GM18951 (cell line): ENCODE measurements at regions not wholly inside any gene's neighbourhood (a gene's known extent, or its start where the extent isn't known, plus 50 kb on each side); places are given as distances from the start of the nearest gene placed in this dataset.
"Not testable (repeated sequence)": the region's sequence is repeated elsewhere in the genome, so short reads cannot be mapped to it uniquely, and the experiment has no call there.

Source experiments
- POLR2A ChIP-seq: IDR thresholded peaks from 4 replicates; pipeline ENCODE4 v1.6.1; 2011; ENCODE audit warnings: mild to moderate bottlenecking; ENCODE audit not compliant: insufficient read length, insufficient read depth; ENCODE audit errors: extremely low read depth
- in situ Hi-C: fragments of 300-500 bp; cut with MboI; formaldehyde crosslinking; loops from one replicate; pipeline ENCODE4 v1.12.0; 2022; ENCODE audit warnings: low sequenced_read_pairs, mixed read lengths, inconsistent platforms; ENCODE audit not compliant: unreplicated experiment

- in situ Hi-C loops, result no loop called here
- no peak for TF ChIP-seq POLR2A
Observed at GRCh38 chr4:3945511-3946290, 179.5 kb downstream of the ADRA2C start.

- in situ Hi-C loops, result not testable (repeated sequence)
Observed at GRCh38 chr4:3946553-3946952, 180.4 kb downstream of the ADRA2C start.

- in situ Hi-C loops, result not testable (repeated sequence)
Observed at GRCh38 chr4:3947761-3948160, 181.6 kb downstream of the ADRA2C start.

GRCh38 chr4:3948210-3948609, 182.0 kb downstream of the ADRA2C start:
- in situ Hi-C loops, result not testable (repeated sequence)

- in situ Hi-C loops, result not testable (repeated sequence)
Observed at GRCh38 chr4:3949916-3950315, 183.7 kb downstream of the ADRA2C start.

GRCh38 chr4:3952443-3953139, 186.4 kb downstream of the ADRA2C start:
- in situ Hi-C loops, result not testable (repeated sequence)

GRCh38 chr4:3953140-3953489, 186.9 kb downstream of the ADRA2C start:
- in situ Hi-C loops, result not testable (repeated sequence)

GRCh38 chr4:3954540-3955320, 188.5 kb downstream of the ADRA2C start:
- in situ Hi-C loops, result not testable (repeated sequence)

GRCh38 chr4:3955321-3956164, 189.4 kb downstream of the ADRA2C start:
- TF ChIP-seq POLR2A, result peak; percentile 44
- in situ Hi-C loops, result not testable (repeated sequence)

GRCh38 chr4:3956165-3956867, 190.1 kb downstream of the ADRA2C start:
- in situ Hi-C loops, result not testable (repeated sequence)

GRCh38 chr4:3961091-3961672, 195.0 kb downstream of the ADRA2C start:
- in situ Hi-C loops, result not testable (repeated sequence)

- in situ Hi-C loops, result not testable (repeated sequence)
Observed at GRCh38 chr4:3964572-3965278, 198.5 kb downstream of the ADRA2C start.

- in situ Hi-C loops, result not testable (repeated sequence)
Observed at GRCh38 chr4:3967204-3967603, 201.0 kb downstream of the ADRA2C start.

GRCh38 chr4:3972626-3973025, 206.4 kb downstream of the ADRA2C start:
- in situ Hi-C loops, result not testable (repeated sequence)

- in situ Hi-C loops, result not testable (repeated sequence)
Observed at GRCh38 chr4:3973581-3974200, 207.5 kb downstream of the ADRA2C start.

GRCh38 chr4:3983518-3984125, 217.4 kb downstream of the ADRA2C start:
- in situ Hi-C loops, result not testable (repeated sequence)

- in situ Hi-C loops, result not testable (repeated sequence)
Observed at GRCh38 chr4:3984796-3985195, 218.6 kb downstream of the ADRA2C start.
